Transverse colon (tissue), 3 donors: ENCODE measurements at regions not wholly inside any gene's neighbourhood (a gene's known extent, or its start where the extent isn't known, plus 50 kb on each side); places are given as distances from the start of the nearest gene placed in this dataset.

Experiments
- CTCF ChIP-seq, 5 experiments: fragments of 200-600 bp in 3 of 5; fragments of 450-650 bp in 2 of 5; sonication (generic) in 3 of 5; IDR thresholded peaks; 1 replicate in 2 of 5; 2 replicates in 3 of 5; pipeline ENCODE4 v1.5.1; 2016 to 2017; ENCODE audit warnings: antibody characterized with exemption in 5 of 5, inconsistent platforms in 3 of 5, mild to moderate bottlenecking in 2 of 5, moderate library complexity in 1 of 5
- POLR2A ChIP-seq: fragments of 450-650 bp; IDR thresholded peaks from one replicate; pipeline ENCODE4 v1.6.1; 2016; ENCODE audit warnings: antibody characterized with exemption, mild to moderate bottlenecking, moderate library complexity

DNA sequence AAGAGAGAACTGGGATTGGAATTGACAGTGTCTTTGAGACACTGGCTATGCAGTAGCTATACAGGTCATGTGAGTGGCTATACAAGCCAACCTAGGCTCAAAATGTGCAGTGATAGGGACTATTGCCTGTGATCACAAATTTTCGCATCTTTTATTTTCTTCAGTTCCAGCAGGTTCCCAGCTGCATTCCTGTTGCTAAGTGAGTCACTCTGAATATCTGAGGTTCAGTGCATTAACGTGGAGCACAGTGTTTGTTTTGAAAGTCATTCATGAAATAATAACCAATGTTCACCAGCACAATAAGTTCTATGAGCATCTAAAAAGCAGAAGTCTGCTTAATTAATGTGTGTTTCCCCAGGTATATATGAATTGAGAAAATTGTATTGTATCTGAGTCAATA lies 1236.0 kb upstream of the CELF2 start:
- TF ChIP-seq CTCF (IDR thresholded peaks at IDR 0.05) (no peak), POLR2A (no peak)
